ENCODE measurements at regions not wholly inside any gene's neighbourhood (a gene's known extent, or its start where the extent isn't known, plus 50 kb on each side); places are given as distances from the start of the nearest gene placed in this dataset.

DNA sequence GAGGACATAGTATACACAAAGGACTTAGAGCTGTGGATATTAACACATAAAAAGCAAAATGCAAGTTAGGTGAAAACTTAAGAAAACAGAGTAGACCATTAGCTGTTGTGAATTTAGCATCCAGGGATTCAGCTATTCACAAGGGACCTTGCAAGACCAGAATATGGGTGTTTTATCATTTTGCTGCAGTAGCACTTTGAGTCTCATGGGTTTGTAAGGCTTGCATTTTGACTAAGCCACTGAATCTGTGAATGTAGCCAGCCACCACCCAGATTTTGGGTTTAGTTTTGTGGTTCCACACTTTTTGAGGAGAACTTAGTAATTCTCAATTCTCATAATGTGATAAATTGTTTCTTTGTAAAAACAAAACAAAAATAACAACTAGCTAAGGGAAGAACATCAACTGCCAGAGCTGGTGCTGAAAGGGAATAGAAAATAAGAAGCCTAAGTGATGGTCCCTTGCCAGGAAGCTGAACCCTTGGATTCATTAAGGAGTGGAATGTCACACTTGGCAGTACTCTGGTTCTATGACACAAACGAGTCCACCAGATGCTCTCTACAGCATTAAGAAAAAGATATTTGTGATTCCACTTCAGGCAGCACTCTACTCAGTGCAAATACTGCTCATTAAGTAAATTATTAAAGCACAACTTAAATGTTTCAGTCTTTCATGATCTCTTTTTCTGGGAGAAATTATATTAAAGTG, 557.4 kb upstream of the ZNF462 start:
- Histone ChIP-seq H3K79me2 (ENCODE audit: low read length) (no peaks in the 10 kb centered on the region), H3K27me3 (replicated peaks; ENCODE audit: insufficient read depth, low read length) (no peaks in the 10 kb centered on the region), H4K20me1 (ENCODE audit: insufficient read depth, low read length) (no peaks in the 10 kb centered on the region), H2AFZ (ENCODE audit: low read length) (no peak overlapping the region), H3K27ac (ENCODE audit: low read length) (no peak overlapping the region), H3K4me3 (ENCODE audit: low read length) (no peak overlapping the region), H3K36me3 (replicated peaks; ENCODE audit: insufficient read depth, low read length) (no peaks in the 10 kb centered on the region), H3K4me1 (ENCODE audit: low read length) (no peaks in the 10 kb centered on the region), H3K9ac (ENCODE audit: low read length) (no peak overlapping the region), H3K4me2 (ENCODE audit: low read depth, low read length) (no peak overlapping the region), H3F3A (ENCODE audit: insufficient read depth, low read length) (no peaks in the 10 kb centered on the region), H3K9me2 (replicated peaks; ENCODE audit: insufficient read depth, low read length) (no peaks in the 10 kb centered on the region), H3K9me3 (replicated peaks; ENCODE audit: insufficient read depth, low read length) (no peaks in the 10 kb centered on the region)
- TF ChIP-seq EZH2phosphoT487 (IDR thresholded peaks at IDR 0.05; ENCODE audit: low read length) (no peak), EZH2 (optimal IDR thresholded peaks at IDR 0.05; ENCODE audit: low read depth, low read length) (no peak), CTCF (IDR thresholded peaks at IDR 0.05; ENCODE audit: low read length) (no peak)
- DNase-seq = no peak

DNA sequence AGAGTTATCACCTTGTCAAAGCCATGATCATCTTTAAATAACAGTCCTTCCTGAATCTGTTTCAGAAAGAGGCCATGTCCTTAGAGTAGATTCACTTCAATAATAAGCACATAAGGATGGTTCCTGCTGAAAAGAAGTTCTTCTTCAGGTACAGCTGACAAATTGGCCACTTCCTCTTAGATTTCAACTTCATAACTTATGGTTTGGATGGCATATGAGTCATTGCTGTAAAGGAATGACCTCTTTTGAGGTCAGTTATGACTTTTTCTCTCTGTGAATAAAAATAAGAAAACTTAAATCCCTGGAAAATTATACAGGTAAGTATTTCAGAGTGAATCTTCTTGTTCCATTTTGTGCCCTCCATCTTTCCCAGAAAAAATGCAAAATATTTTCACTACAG, 555.3 kb upstream of the ZNF462 start:
- H4K20me1 ChIP-seq (ENCODE audit: insufficient read depth, low read length) = no peaks in the 10 kb centered on the region
- no peak overlapping the region for H3K4me2 ChIP-seq (ENCODE audit: low read depth, low read length)
- H3K79me2 ChIP-seq (ENCODE audit: low read length) = no peaks in the 10 kb centered on the region
- no peaks in the 10 kb centered on the region for H3F3A ChIP-seq (ENCODE audit: insufficient read depth, low read length)
- TF ChIP-seq EZH2 (optimal IDR thresholded peaks at IDR 0.05; ENCODE audit: low read depth, low read length) (no peak), CTCF (IDR thresholded peaks at IDR 0.05; ENCODE audit: low read length) (no peak), EZH2phosphoT487 (IDR thresholded peaks at IDR 0.05; ENCODE audit: low read length) (no peak)
- H3K9ac ChIP-seq (ENCODE audit: low read length) = no peak overlapping the region
- H3K4me1 ChIP-seq (ENCODE audit: low read length) = no peaks in the 10 kb centered on the region
- no peak overlapping the region for H2AFZ ChIP-seq (ENCODE audit: low read length)
- H3K27ac ChIP-seq (ENCODE audit: low read length) = no peak overlapping the region
- H3K36me3 ChIP-seq (replicated peaks; ENCODE audit: insufficient read depth, low read length) = no peaks in the 10 kb centered on the region
- no peaks in the 10 kb centered on the region for H3K9me3 ChIP-seq (replicated peaks; ENCODE audit: insufficient read depth, low read length)
- DNase-seq = no peak
- H3K9me2 ChIP-seq (replicated peaks; ENCODE audit: insufficient read depth, low read length) = no peaks in the 10 kb centered on the region
- H3K4me3 ChIP-seq (ENCODE audit: low read length) = no peak overlapping the region
- H3K27me3 ChIP-seq (replicated peaks; ENCODE audit: insufficient read depth, low read length) = no peaks in the 10 kb centered on the region

GRCh38 chr9:106309925-106310324, 553.0 kb upstream of the ZNF462 start:
- Histone ChIP-seq H3K9ac (ENCODE audit: low read length) (no peak overlapping the region), H3K27me3 (replicated peaks; ENCODE audit: insufficient read depth, low read length) (no peaks in the 10 kb centered on the region), H3K4me3 (ENCODE audit: low read length) (no peak overlapping the region), H3K4me2 (ENCODE audit: low read depth, low read length) (no peak overlapping the region), H3K27ac (ENCODE audit: low read length) (no peak overlapping the region), H3F3A (ENCODE audit: insufficient read depth, low read length) (no peaks in the 10 kb centered on the region), H3K9me2 (replicated peaks; ENCODE audit: insufficient read depth, low read length) (no peaks in the 10 kb centered on the region), H3K9me3 (replicated peaks; ENCODE audit: insufficient read depth, low read length) (no peaks in the 10 kb centered on the region), H3K36me3 (replicated peaks; ENCODE audit: insufficient read depth, low read length) (no peaks in the 10 kb centered on the region), H3K79me2 (ENCODE audit: low read length) (no peaks in the 10 kb centered on the region), H2AFZ (ENCODE audit: low read length) (no peak overlapping the region), H3K4me1 (ENCODE audit: low read length) (peaks cover 4% of the 10 kb centered on the region; the same call in 1 of the 2 replicates), H4K20me1 (ENCODE audit: insufficient read depth, low read length) (no peaks in the 10 kb centered on the region)
- TF ChIP-seq CTCF (IDR thresholded peaks at IDR 0.05; ENCODE audit: low read length) = no peak
- TF ChIP-seq EZH2phosphoT487 (IDR thresholded peaks at IDR 0.05; ENCODE audit: low read length) = no peak
- no peak for TF ChIP-seq EZH2 (optimal IDR thresholded peaks at IDR 0.05; ENCODE audit: low read depth, low read length)
- no peak for DNase-seq

Data from MM.1S (cell line).